ENCODE measurements at regions not wholly inside any gene's neighbourhood (a gene's known extent, or its start where the extent isn't known, plus 50 kb on each side); places are given as distances from the start of the nearest gene placed in this dataset.

GRCh38 chr10:121042342-121042741, 191.2 kb downstream of the WDR11 start:
- no peak for TF ChIP-seq EZH2 (IDR thresholded peaks at IDR 0.05; ENCODE audit: low read depth, unreplicated experiment)
- TF ChIP-seq, protein P1, sequence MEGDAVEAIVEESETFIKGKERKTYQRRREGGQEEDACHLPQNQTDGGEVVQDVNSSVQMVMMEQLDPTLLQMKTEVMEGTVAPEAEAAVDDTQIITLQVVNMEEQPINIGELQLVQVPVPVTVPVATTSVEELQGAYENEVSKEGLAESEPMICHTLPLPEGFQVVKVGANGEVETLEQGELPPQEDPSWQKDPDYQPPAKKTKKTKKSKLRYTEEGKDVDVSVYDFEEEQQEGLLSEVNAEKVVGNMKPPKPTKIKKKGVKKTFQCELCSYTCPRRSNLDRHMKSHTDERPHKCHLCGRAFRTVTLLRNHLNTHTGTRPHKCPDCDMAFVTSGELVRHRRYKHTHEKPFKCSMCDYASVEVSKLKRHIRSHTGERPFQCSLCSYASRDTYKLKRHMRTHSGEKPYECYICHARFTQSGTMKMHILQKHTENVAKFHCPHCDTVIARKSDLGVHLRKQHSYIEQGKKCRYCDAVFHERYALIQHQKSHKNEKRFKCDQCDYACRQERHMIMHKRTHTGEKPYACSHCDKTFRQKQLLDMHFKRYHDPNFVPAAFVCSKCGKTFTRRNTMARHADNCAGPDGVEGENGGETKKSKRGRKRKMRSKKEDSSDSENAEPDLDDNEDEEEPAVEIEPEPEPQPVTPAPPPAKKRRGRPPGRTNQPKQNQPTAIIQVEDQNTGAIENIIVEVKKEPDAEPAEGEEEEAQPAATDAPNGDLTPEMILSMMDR (conservative IDR thresholded peaks at IDR 0.05; ENCODE audit: low read depth in 2 of 2), result no peak
- no peak for TF ChIP-seq EZH2phosphoT487 (IDR thresholded peaks at IDR 0.05; ENCODE audit: unreplicated experiment)
- TF ChIP-seq REST (IDR thresholded peaks at IDR 0.05; ENCODE audit: unreplicated experiment), result no peak
- no peak for TF ChIP-seq POLR2AphosphoS5 (IDR thresholded peaks at IDR 0.05; ENCODE audit: low read depth)
- TF ChIP-seq ZNF331 (CRISPR knock-in tag; IDR thresholded peaks at IDR 0.05; ENCODE audit: low read depth), result no peak
- no peak for TF ChIP-seq CREB1 (CRISPR knock-in tag; IDR thresholded peaks at IDR 0.05; ENCODE audit: low read depth)
- no peak for TF ChIP-seq JUNB (IDR thresholded peaks at IDR 0.05; ENCODE audit: unreplicated experiment)
- no peak for TF ChIP-seq ZNF114 (CRISPR knock-in tag; IDR thresholded peaks at IDR 0.05)

Data from GM23338 (cell line).